Upper lobe of right lung (tissue), 1 donor: ENCODE measurements at regions not wholly inside any gene's neighbourhood (a gene's known extent, or its start where the extent isn't known, plus 50 kb on each side); places are given as distances from the start of the nearest gene placed in this dataset.

Source experiments
- ATAC-seq: fragments of 200-7000 bp; cut with Tn5 transposase; one replicate; pipeline ENCODE4 v1.9.1; 2020; ENCODE audit warnings: mild to moderate bottlenecking, moderate library complexity
- DNase-seq: peaks from one replicate; pipeline ENCODE4 v3.0.0-alpha.2; 2020
- H3K27ac ChIP-seq: fragments of 200-600 bp; one replicate; pipeline ENCODE4 v1.8.0; 2022
- H3K27me3 ChIP-seq: fragments of 200-600 bp; one replicate; pipeline ENCODE4 v1.8.0; 2022; ENCODE audit warnings: mild to moderate bottlenecking
- H3K36me3 ChIP-seq: fragments of 200-600 bp; one replicate; pipeline ENCODE4 v1.8.0; 2022
- H3K4me1 ChIP-seq: fragments of 200-600 bp; one replicate; pipeline ENCODE4 v1.8.0; 2022
- H3K4me3 ChIP-seq: fragments of 200-600 bp; one replicate; pipeline ENCODE4 v1.8.0; 2022; ENCODE audit warnings: mild to moderate bottlenecking
- H3K9me3 ChIP-seq: fragments of 200-600 bp; one replicate; pipeline ENCODE4 v1.8.0; 2022
- CTCF ChIP-seq: fragments of 200-600 bp; IDR thresholded peaks from one replicate; pipeline ENCODE4 v1.8.0; 2022; ENCODE audit warnings: antibody characterized with exemption
- intact Hi-C: fragments of 100-400 bp; cut with DNase I; formaldehyde crosslinking; loops from one replicate; pipeline ENCODE4 v1.11.0; 2022
- donor health status: DM: no; HTN: yes; CAD: no; lungs with severe emphysema.

GRCh38 chr2:236632295-236633218 lies 62.9 kb downstream of the ACKR3 start:
- no peaks in the 10 kb centered on the region for H3K27me3 ChIP-seq
- no peaks in the 10 kb centered on the region for H3K36me3 ChIP-seq
- ATAC-seq: no peak
- no peak for TF ChIP-seq CTCF
- H3K9me3 ChIP-seq: no peaks in the 10 kb centered on the region
- DNase-seq: peak; percentile 40
- intact Hi-C loops: no loop called here
- no peaks in the 10 kb centered on the region for H3K4me1 ChIP-seq
- H3K27ac ChIP-seq: no peak overlapping the region
- no peak overlapping the region for H3K4me3 ChIP-seq

GRCh38 chr2:236633219-236633570 lies 63.6 kb downstream of the ACKR3 start:
- Histone ChIP-seq H3K27ac (no peak overlapping the region), H3K9me3 (no peaks in the 10 kb centered on the region), H3K36me3 (no peaks in the 10 kb centered on the region), H3K27me3 (no peaks in the 10 kb centered on the region), H3K4me1 (no peaks in the 10 kb centered on the region), H3K4me3 (no peak overlapping the region)
- no peak for TF ChIP-seq CTCF
- DNase-seq (peak; percentile 23), ATAC-seq (no peak)
- intact Hi-C loops: no loop called here

GRCh38 chr2:236633775-236634560 lies 64.3 kb downstream of the ACKR3 start:
- Histone ChIP-seq H3K4me3 (no peak overlapping the region), H3K4me1 (no peaks in the 10 kb centered on the region), H3K9me3 (no peaks in the 10 kb centered on the region), H3K27me3 (no peaks in the 10 kb centered on the region), H3K27ac (no peak overlapping the region), H3K36me3 (no peaks in the 10 kb centered on the region)
- intact Hi-C loops: no loop called here
- TF ChIP-seq CTCF: no peak
- no peak for ATAC-seq
- peak; percentile 27 for DNase-seq

GRCh38 chr2:236636261-236636660 lies 66.6 kb downstream of the ACKR3 start:
- intact Hi-C loops: no loop called here
- Histone ChIP-seq H3K27ac (no peak overlapping the region), H3K4me3 (no peak overlapping the region), H3K9me3 (no peaks in the 10 kb centered on the region), H3K4me1 (no peaks in the 10 kb centered on the region), H3K36me3 (no peaks in the 10 kb centered on the region), H3K27me3 (no peaks in the 10 kb centered on the region)
- no peak for TF ChIP-seq CTCF
- DNase-seq (peak; percentile 23), ATAC-seq (no peak)

GRCh38 chr2:236636714-236637470 lies 67.3 kb downstream of the ACKR3 start:
- Histone ChIP-seq H3K4me3 (no peak overlapping the region), H3K27ac (no peak overlapping the region), H3K36me3 (no peaks in the 10 kb centered on the region), H3K9me3 (no peaks in the 10 kb centered on the region), H3K4me1 (no peaks in the 10 kb centered on the region), H3K27me3 (no peaks in the 10 kb centered on the region)
- TF ChIP-seq CTCF: no peak
- intact Hi-C loops: no loop called here
- ATAC-seq (no peak), DNase-seq (peak; percentile 19)
